Caco-2 (cell line): ENCODE measurements at regions not wholly inside any gene's neighbourhood (a gene's known extent, or its start where the extent isn't known, plus 50 kb on each side); places are given as distances from the start of the nearest gene placed in this dataset.

ENCODE experiments used
- BruUV-seq: library from RNA; stranded (reverse); fragments of 400-500 nt; replicated peaks from 2 replicates; lab custom pipeline; 2021; lab: Mats Ljungman, UMichigan
- CTCF ChIA-PET: fragments of 300-600 bp; sonication (Branson Sonifier 250); formaldehyde crosslinking; loops from one replicate; lab custom pipeline; 2022; ENCODE audit warnings: antibody characterized with exemption; lab: Charles Lee
- POLR2A ChIA-PET: fragments of 300-600 bp; sonication (Branson Sonifier 250); formaldehyde crosslinking; loops from one replicate; lab custom pipeline; 2022; ENCODE audit warnings: antibody characterized with exemption; lab: Charles Lee
- DNase-seq, 2 experiments: peaks; one replicate each; pipeline versions ENCODE4 v3.0.0 to v3.0.0-alpha.2; 2020 to 2022
- H3K27me3 ChIP-seq: replicated peaks from 2 replicates; pipeline ENCODE4 v1.6.0; 2011; ENCODE audit warnings: low read length; ENCODE audit not compliant: control insufficient read depth, insufficient read depth
- H3K36me3 ChIP-seq: 2 replicates; pipeline ENCODE4 v1.5.1; 2011; ENCODE audit warnings: low read length; ENCODE audit not compliant: control insufficient read depth, insufficient read depth
- H3K4me1 ChIP-seq: fragments of 250-450 bp; sonication (Bioruptor Pico); 2 replicates; pipeline ENCODE4 v1.5.1; 2020; ENCODE audit warnings: mild to moderate bottlenecking
- H3K4me3 ChIP-seq: 2 replicates; pipeline ENCODE4 v1.5.1; 2011; ENCODE audit warnings: low read depth, mild to moderate bottlenecking, control low read depth, low read length
- H3K9me3 ChIP-seq: fragments of 250-450 bp; sonication (Bioruptor Pico); 2 replicates; pipeline ENCODE4 v1.5.1; 2020; ENCODE audit warnings: mild to moderate bottlenecking, moderate library complexity
- H3K27ac Mint-ChIP-seq: one replicate; pipeline ENCODE4 v1.8.0; 2022; ENCODE audit warnings: mixed read lengths; ENCODE audit not compliant: unreplicated experiment
- H3K27me3 Mint-ChIP-seq: one replicate; pipeline ENCODE4 v1.8.0; 2022; ENCODE audit warnings: mixed read lengths; ENCODE audit not compliant: insufficient read depth, unreplicated experiment
- H3K36me3 Mint-ChIP-seq: one replicate; pipeline ENCODE4 v1.8.0; 2022; ENCODE audit warnings: mild to moderate bottlenecking, mixed read lengths; ENCODE audit not compliant: insufficient read depth, unreplicated experiment
- H3K4me1 Mint-ChIP-seq: one replicate; pipeline ENCODE4 v1.8.0; 2022; ENCODE audit warnings: low read depth, mixed read lengths; ENCODE audit not compliant: unreplicated experiment
- H3K4me3 Mint-ChIP-seq: one replicate; pipeline ENCODE4 v1.8.0; 2022; ENCODE audit warnings: mild to moderate bottlenecking, moderate library complexity, mixed read lengths; ENCODE audit not compliant: unreplicated experiment
- H3K9me3 Mint-ChIP-seq: one replicate; pipeline ENCODE4 v1.8.0; 2022; ENCODE audit warnings: mixed read lengths; ENCODE audit not compliant: unreplicated experiment
- intact Hi-C: fragments of 100-400 bp; cut with micrococcal nuclease; formaldehyde crosslinking; loops from one replicate; pipeline ENCODE4 v1.10.0; 2022; ENCODE audit not compliant: unreplicated experiment
- TF ChIP-seq, protein P1 (sequence below), 2 experiments: fragments of 200-600 bp in 1 of 2; IDR thresholded peaks; 1 replicate in 1 of 2; 2 replicates in 1 of 2; pipeline versions ENCODE4 v1.5.1 to v1.8.0; 2011 to 2022; ENCODE audit warnings: antibody characterized with exemption in 1 of 2, control low read depth in 1 of 2, inconsistent platforms in 1 of 2, low read depth in 1 of 2, low read length in 1 of 2, mild to moderate bottlenecking in 1 of 2, moderate library complexity in 1 of 2; ENCODE audit not compliant: insufficient read depth in 1 of 2, severe bottlenecking in 1 of 2, unreplicated experiment in 1 of 2

DNA sequence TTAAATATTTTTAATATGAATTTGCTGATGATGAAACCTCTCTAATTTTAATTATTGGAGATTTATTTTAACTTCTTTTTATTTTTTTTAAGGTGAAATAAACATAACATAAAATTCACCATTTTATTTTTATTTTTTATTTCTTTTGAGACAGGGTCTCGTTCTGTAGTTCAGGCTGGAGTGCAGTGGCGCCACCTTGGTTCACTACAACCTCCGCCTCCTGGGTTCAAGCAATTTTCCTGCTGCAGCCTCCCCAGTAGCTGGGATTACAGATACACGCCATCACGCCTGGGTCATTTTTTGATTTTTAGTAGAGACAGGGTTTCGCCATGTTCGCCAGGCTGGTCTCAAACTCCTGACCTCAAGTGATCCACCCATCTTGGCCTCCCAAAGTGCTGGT, 402.9 kb downstream of the PRR16 start:
- Mint-ChIP-seq H3K27me3 (peaks cover 5% of the 10 kb centered on the region), H3K4me3 (no peak overlapping the region), H3K36me3 (no peaks in the 10 kb centered on the region), H3K9me3 (no peaks in the 10 kb centered on the region), H3K27ac (no peak overlapping the region), H3K4me1 (no peaks in the 10 kb centered on the region)
- ChIA-PET POLR2A (no interaction called here), CTCF (no interaction called here)
- Histone ChIP-seq H3K27me3 (no peaks in the 10 kb centered on the region), H3K36me3 (no peaks in the 10 kb centered on the region), H3K9me3 (no peaks in the 10 kb centered on the region), H3K4me3 (no peak overlapping the region), H3K4me1 (no peaks in the 10 kb centered on the region)
- BruUV-seq, result no TSS peak
- TF ChIP-seq, protein P1, sequence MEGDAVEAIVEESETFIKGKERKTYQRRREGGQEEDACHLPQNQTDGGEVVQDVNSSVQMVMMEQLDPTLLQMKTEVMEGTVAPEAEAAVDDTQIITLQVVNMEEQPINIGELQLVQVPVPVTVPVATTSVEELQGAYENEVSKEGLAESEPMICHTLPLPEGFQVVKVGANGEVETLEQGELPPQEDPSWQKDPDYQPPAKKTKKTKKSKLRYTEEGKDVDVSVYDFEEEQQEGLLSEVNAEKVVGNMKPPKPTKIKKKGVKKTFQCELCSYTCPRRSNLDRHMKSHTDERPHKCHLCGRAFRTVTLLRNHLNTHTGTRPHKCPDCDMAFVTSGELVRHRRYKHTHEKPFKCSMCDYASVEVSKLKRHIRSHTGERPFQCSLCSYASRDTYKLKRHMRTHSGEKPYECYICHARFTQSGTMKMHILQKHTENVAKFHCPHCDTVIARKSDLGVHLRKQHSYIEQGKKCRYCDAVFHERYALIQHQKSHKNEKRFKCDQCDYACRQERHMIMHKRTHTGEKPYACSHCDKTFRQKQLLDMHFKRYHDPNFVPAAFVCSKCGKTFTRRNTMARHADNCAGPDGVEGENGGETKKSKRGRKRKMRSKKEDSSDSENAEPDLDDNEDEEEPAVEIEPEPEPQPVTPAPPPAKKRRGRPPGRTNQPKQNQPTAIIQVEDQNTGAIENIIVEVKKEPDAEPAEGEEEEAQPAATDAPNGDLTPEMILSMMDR (IDR thresholded peaks at IDR 0.05; ENCODE audit: insufficient read depth in 1 of 2, low read depth in 1 of 2, low read length in 1 of 2, severe bottlenecking in 1 of 2, unreplicated experiment in 1 of 2), result no peak
- DNase-seq, result no peak
- intact Hi-C loops, result no loop called here

GRCh38 chr5:120869831-120870230, 405.7 kb downstream of the PRR16 start:
- Mint-ChIP-seq H3K9me3 (no peaks in the 10 kb centered on the region), H3K27ac (no peak overlapping the region), H3K27me3 (peaks cover 5% of the 10 kb centered on the region), H3K4me3 (no peak overlapping the region), H3K4me1 (no peaks in the 10 kb centered on the region), H3K36me3 (no peaks in the 10 kb centered on the region)
- CTCF ChIA-PET, result no interaction called here
- H3K27me3 ChIP-seq, result no peaks in the 10 kb centered on the region
- no peak for DNase-seq
- BruUV-seq, result no TSS peak
- H3K36me3 ChIP-seq, result no peaks in the 10 kb centered on the region
- TF ChIP-seq, protein P1 (IDR thresholded peaks at IDR 0.05; ENCODE audit: insufficient read depth in 1 of 2, low read depth in 1 of 2, low read length in 1 of 2, severe bottlenecking in 1 of 2, unreplicated experiment in 1 of 2), result no peak
- H3K4me3 ChIP-seq, result no peak overlapping the region
- intact Hi-C loops, result no loop called here
- no peaks in the 10 kb centered on the region for H3K4me1 ChIP-seq
- POLR2A ChIA-PET, result no interaction called here
- no peaks in the 10 kb centered on the region for H3K9me3 ChIP-seq

GRCh38 chr5:120872297-120872696, 408.2 kb downstream of the PRR16 start:
- BruUV-seq, result no TSS peak

More at GRCh38 chr5:120872297-120872696, 408.2 kb downstream of the PRR16 start:
- H3K9me3 ChIP-seq, result no peaks in the 10 kb centered on the region
- H3K4me3 ChIP-seq, result no peak overlapping the region
- ChIA-PET CTCF (no interaction called here), POLR2A (no interaction called here)
- TF ChIP-seq, protein P1 (IDR thresholded peaks at IDR 0.05; ENCODE audit: insufficient read depth in 1 of 2, low read depth in 1 of 2, low read length in 1 of 2, severe bottlenecking in 1 of 2, unreplicated experiment in 1 of 2), result no peak
- no peaks in the 10 kb centered on the region for H3K4me1 ChIP-seq
- Mint-ChIP-seq H3K27me3 (peaks cover 5% of the 10 kb centered on the region), H3K27ac (no peak overlapping the region), H3K36me3 (no peaks in the 10 kb centered on the region), H3K4me3 (no peak overlapping the region), H3K4me1 (no peaks in the 10 kb centered on the region), H3K9me3 (no peaks in the 10 kb centered on the region)
- DNase-seq, result no peak
- intact Hi-C loops, result no loop called here
- no peaks in the 10 kb centered on the region for H3K36me3 ChIP-seq
- no peaks in the 10 kb centered on the region for H3K27me3 ChIP-seq
